C1 segment of cervical spinal cord (tissue), 14 donors: ENCODE measurements at regions not wholly inside any gene's neighbourhood (a gene's known extent, or its start where the extent isn't known, plus 50 kb on each side); places are given as distances from the start of the nearest gene placed in this dataset.
"Not testable (repeated sequence)": the region's sequence is repeated elsewhere in the genome, so short reads cannot be mapped to it uniquely, and the experiment has no call there.

Experiments
- DNase-seq, 14 donors: peaks; one replicate each; lab custom pipeline; 2025; lab: John Stamatoyannopoulos, UW

DNA sequence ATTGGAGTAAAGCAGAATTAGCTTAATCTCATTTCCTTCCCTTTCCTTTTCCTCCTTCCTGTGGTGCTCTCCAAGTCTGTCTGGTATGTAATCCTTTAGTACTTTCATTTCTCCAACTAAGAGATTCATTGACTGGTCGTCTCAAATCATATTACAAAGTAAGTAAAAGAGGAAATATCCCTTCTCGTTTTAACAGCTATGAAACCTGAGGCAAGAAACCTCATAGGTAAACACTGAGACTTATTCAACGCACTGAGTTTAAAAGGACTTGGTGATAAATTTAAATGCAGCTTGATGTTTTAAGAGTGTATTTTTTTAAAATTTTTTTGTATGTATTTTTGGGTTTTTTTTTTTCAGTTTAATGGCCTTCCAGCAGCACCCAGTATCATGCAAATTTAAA is 117.2 kb upstream of the LRRC3B start:
- no peak for DNase-seq

DNA sequence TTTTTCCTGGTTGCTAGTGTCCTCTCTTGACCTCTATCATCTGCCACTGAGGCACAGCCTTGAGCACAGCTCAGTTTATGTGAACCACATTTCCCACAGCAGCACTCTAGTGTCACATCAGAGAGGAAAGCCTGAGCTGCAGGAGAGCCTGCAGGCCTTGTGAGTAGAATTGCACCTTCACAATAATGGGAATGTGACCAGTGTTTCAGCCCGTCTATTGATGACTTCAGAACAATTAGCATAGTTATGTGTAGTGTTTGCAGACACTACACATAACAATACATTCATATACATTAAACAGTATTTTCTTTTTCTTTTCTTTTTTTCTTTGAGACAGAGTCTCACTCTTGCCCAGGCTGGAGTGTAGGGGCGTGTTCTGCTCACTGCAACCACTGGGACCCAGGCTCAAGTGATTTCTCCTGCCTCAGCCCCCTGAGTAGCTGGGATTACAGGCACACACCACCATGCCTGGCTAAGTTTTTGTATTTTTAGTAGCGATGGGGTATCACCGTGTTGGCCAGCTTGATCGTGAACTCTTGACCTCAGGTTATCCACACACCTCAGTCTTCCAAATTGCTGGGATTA is 108.0 kb upstream of the LRRC3B start:
- not testable (repeated sequence) for DNase-seq

GRCh38 chr3:26515351-26515750 is 107.2 kb upstream of the LRRC3B start:
- no peak for DNase-seq

GRCh38 chr3:26521261-26521660 is 101.3 kb upstream of the LRRC3B start:
- DNase-seq = no peak

GRCh38 chr3:26522919-26523318 is 99.7 kb upstream of the LRRC3B start:
- DNase-seq = no peak

- no peak for DNase-seq
Observed at GRCh38 chr3:26525013-26525412, 97.6 kb upstream of the LRRC3B start.

DNA sequence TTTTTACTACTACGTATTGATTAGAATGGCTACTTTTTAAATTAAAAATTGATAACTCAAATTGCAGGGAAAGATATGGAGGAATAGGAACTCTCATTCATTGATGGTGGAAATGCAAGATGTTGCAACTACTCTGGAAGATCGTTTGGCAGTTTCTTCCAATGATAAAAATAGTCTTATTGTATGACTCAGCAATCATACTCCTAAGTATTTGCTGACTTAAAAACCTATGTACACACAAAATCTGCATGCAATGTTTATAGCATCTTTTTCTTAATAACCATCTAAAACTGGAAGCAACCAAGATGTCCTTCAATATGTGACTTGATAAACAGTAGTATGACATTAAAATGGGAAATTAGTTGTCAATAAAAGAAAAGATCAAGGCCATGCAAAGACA is 87.4 kb upstream of the LRRC3B start:
- no peak for DNase-seq

- no peak for DNase-seq
Observed at GRCh38 chr3:26536955-26537354, 85.6 kb upstream of the LRRC3B start.

DNA sequence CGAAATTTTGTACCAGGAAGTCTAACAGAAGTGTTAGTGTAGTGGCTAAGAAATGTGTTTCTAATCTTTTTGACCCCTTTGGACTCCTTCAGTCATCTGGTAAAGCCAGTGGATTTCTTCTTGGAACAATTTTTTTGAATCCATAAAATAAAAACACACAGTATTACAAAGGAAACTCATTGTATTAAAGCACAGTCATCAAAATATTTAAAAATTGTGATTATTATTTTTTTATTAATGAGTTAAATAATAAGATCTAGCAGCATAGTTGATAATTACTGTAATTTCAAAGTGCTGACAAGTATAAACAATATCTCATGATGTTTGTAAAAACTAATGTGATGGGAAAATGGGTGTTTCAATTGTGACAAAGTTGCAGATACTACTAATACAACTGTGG is 72.2 kb upstream of the LRRC3B start:
- DNase-seq = no peak

DNA sequence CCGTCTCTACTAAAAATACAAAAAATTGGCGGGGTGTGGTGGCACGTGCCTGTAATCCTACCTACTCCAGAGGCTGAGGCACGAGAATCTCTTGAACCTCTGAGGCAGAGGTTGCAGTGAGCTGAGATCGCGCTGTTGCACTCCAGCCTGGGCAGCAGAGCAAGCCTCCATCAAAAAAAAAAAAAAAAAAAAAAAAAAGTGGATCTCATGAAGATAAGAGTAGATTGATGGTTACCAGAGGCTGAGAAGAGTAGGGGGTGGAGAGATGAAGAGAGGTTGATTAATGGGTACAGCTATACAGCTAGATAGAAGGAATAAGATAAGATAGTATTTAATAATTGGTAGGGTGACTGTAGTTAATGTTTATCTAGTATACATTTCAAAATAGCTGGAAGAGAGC is 65.9 kb upstream of the LRRC3B start:
- DNase-seq = no peak

GRCh38 chr3:26558257-26558656 is 64.3 kb upstream of the LRRC3B start:
- no peak for DNase-seq

DNA sequence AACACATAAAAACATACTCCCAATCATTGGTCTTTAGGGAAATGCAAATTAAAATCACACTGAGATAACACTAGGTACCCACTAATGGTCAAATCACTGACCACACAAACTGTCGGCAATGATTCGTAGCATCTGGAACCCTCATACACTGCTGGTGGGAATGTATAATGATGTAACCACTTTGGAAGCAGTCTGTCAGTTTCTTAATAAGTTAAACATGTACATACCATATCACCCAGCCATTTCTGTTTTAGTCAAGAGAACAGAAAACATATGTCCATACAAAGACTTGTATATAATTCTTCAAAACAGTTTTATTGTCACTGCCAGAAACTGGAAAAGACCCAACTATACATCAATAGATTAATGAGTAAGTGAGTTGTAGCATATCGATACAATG is 63.3 kb upstream of the LRRC3B start:
- no peak for DNase-seq

DNA sequence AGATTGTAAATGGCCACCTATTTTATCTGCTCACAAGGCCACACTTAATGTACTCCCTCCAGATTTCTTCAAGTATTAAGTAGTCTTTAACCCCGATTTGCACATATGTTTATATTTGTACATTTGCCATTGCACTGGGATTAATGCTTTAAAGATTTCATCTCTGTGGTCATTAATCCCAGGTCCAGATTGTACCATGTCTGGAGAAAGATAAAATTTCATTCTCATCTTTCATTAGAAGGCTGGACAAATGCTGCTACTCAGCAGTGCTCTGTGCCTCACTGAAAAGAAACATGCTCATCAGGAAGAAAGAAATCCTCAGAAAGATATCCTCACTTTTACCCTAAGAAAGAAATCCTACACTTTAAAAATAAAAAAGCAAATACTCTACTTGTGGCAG is 62.5 kb upstream of the LRRC3B start:
- DNase-seq = no peak

- DNase-seq = no peak
Observed at GRCh38 chr3:26562021-26562768, 60.4 kb upstream of the LRRC3B start.
